H9 (cell line): ENCODE measurements at regions not wholly inside any gene's neighbourhood (a gene's known extent, or its start where the extent isn't known, plus 50 kb on each side); places are given as distances from the start of the nearest gene placed in this dataset.

Experiments
- DNase-seq: peaks from one replicate; pipeline ENCODE4 v3.0.0-alpha.2; 2017
- H2AFZ ChIP-seq: one replicate; pipeline ENCODE4 v1.6.1; 2013; ENCODE audit warnings: mild to moderate bottlenecking, low read length, control low read depth, moderate library complexity
- H2AK5ac ChIP-seq: 2 replicates; pipeline ENCODE4 v1.6.1; 2013; ENCODE audit warnings: low read length, control low read depth, mixed read lengths; ENCODE audit not compliant: insufficient read length
- H2BK120ac ChIP-seq: one replicate; pipeline ENCODE4 v1.6.1; 2013; ENCODE audit warnings: low read depth, mild to moderate bottlenecking, low read length, control low read depth, inconsistent platforms; ENCODE audit not compliant: poor library complexity, severe bottlenecking
- H2BK12ac ChIP-seq: 2 replicates; pipeline ENCODE4 v1.6.1; 2013; ENCODE audit warnings: low read length, control low read depth, mixed read lengths, low read depth; ENCODE audit not compliant: insufficient read length
- H2BK15ac ChIP-seq: 2 replicates; pipeline ENCODE4 v1.6.1; 2013; ENCODE audit warnings: low read depth, low read length, control low read depth
- H2BK20ac ChIP-seq: one replicate; pipeline ENCODE4 v1.6.1; 2013; ENCODE audit warnings: low read depth, mild to moderate bottlenecking, low read length, control low read depth, inconsistent platforms; ENCODE audit not compliant: poor library complexity, severe bottlenecking
- H2BK5ac ChIP-seq: 2 replicates; pipeline ENCODE4 v1.6.1; 2013; ENCODE audit warnings: low read length, control low read depth, mixed read lengths; ENCODE audit not compliant: insufficient read length
- H3K14ac ChIP-seq: 2 replicates; pipeline ENCODE4 v1.6.1; 2013; ENCODE audit warnings: low read length, control low read depth; ENCODE audit not compliant: insufficient read depth
- H3K18ac ChIP-seq: 2 replicates; pipeline ENCODE4 v1.6.1; 2013; ENCODE audit warnings: low read depth, mild to moderate bottlenecking, mixed read lengths, low read length, control low read depth; ENCODE audit not compliant: insufficient read length
- H3K23ac ChIP-seq: 2 replicates; pipeline ENCODE4 v1.6.1; 2013; ENCODE audit warnings: low read length, control low read depth, mixed read lengths, low read depth; ENCODE audit not compliant: insufficient read length
- H3K23me2 ChIP-seq: 2 replicates; pipeline ENCODE4 v1.6.1; 2013; ENCODE audit warnings: low read depth, mild to moderate bottlenecking, mixed read lengths, low read length, control low read depth; ENCODE audit not compliant: insufficient read length, poor library complexity, severe bottlenecking
- H3K27ac ChIP-seq: 2 replicates; pipeline ENCODE4 v1.5.1; 2013; ENCODE audit warnings: low read length, control low read depth, mixed read lengths, low read depth; ENCODE audit not compliant: insufficient read length
- H3K27me3 ChIP-seq: 2 replicates; pipeline ENCODE4 v1.6.1; 2013; ENCODE audit warnings: low read length, control low read depth, inconsistent platforms; ENCODE audit not compliant: insufficient read depth
- H3K4ac ChIP-seq: 2 replicates; pipeline ENCODE4 v1.6.1; 2013; ENCODE audit warnings: low read depth, mild to moderate bottlenecking, control low read depth, inconsistent platforms, low read length, moderate library complexity
- H3K4me1 ChIP-seq: 2 replicates; pipeline ENCODE4 v1.6.1; 2013; ENCODE audit warnings: low read length, control low read depth, inconsistent platforms; ENCODE audit not compliant: insufficient read depth
- H3K4me2 ChIP-seq: 2 replicates; pipeline ENCODE4 v1.6.1; 2013; ENCODE audit warnings: low read length, control low read depth, mixed read lengths; ENCODE audit not compliant: insufficient read length, insufficient read depth
- H3K56ac ChIP-seq: 2 replicates; pipeline ENCODE4 v1.6.1; 2013; ENCODE audit warnings: low read depth, mild to moderate bottlenecking, mixed read lengths, low read length, control low read depth; ENCODE audit not compliant: insufficient read length
- H3K79me1 ChIP-seq: 2 replicates; pipeline ENCODE4 v1.6.1; 2013; ENCODE audit warnings: low read depth, mild to moderate bottlenecking, moderate library complexity, low read length, control low read depth, inconsistent platforms; ENCODE audit not compliant: insufficient read depth, poor library complexity, severe bottlenecking
- H3K79me2 ChIP-seq: 2 replicates; pipeline ENCODE4 v1.6.1; 2013; ENCODE audit warnings: low read length, control low read depth, inconsistent platforms; ENCODE audit not compliant: insufficient read depth
- H3K9ac ChIP-seq: 2 replicates; pipeline ENCODE4 v1.6.1; 2013; ENCODE audit warnings: low read length, control low read depth, mixed read lengths; ENCODE audit not compliant: insufficient read length; ENCODE audit errors: extremely low read depth
- H3K9me3 ChIP-seq: one replicate; pipeline ENCODE4 v1.6.1; 2013; ENCODE audit warnings: low read depth, low read length, inconsistent platforms; ENCODE audit not compliant: control insufficient read depth
- H3T11ph ChIP-seq: one replicate; pipeline ENCODE4 v1.6.1; 2013; ENCODE audit warnings: mild to moderate bottlenecking, low read length, control low read depth, inconsistent platforms
- H4K20me1 ChIP-seq: one replicate; pipeline ENCODE4 v1.6.1; 2013; ENCODE audit not compliant: control insufficient read depth, insufficient read length, insufficient read depth
- H4K5ac ChIP-seq: 2 replicates; pipeline ENCODE4 v1.6.1; 2013; ENCODE audit warnings: low read depth, mild to moderate bottlenecking, mixed read lengths, low read length, control low read depth; ENCODE audit not compliant: insufficient read length
- H4K8ac ChIP-seq: replicated peaks from 2 replicates; pipeline ENCODE4 v1.6.1; 2013; ENCODE audit warnings: low read length, control low read depth, mixed read lengths, low read depth; ENCODE audit not compliant: insufficient read length
- H4K91ac ChIP-seq: 2 replicates; pipeline ENCODE4 v1.6.1; 2013; ENCODE audit warnings: low read depth, mild to moderate bottlenecking, moderate library complexity, mixed read lengths, low read length, control low read depth; ENCODE audit not compliant: insufficient read length
- H3K27ac Mint-ChIP-seq, 3 experiments: 2 replicates in 2 of 3; 3 replicates in 1 of 3; pipeline ENCODE4 v1.8.0; 2020 to 2021; ENCODE audit warnings: mixed read lengths in 3 of 3, mild to moderate bottlenecking in 1 of 3, moderate library complexity in 1 of 3
- H3K27me3 Mint-ChIP-seq: 2 replicates; pipeline ENCODE4 v1.8.0; 2021; ENCODE audit warnings: low read depth, mild to moderate bottlenecking, moderate library complexity, mixed read lengths
- H3K36me3 Mint-ChIP-seq, 3 experiments: 2 replicates in 2 of 3; 3 replicates in 1 of 3; pipeline ENCODE4 v1.8.0; 2020 to 2021; ENCODE audit warnings: low read depth in 3 of 3, mixed read lengths in 3 of 3; ENCODE audit not compliant: insufficient read depth in 1 of 3
- H3K4me1 Mint-ChIP-seq, 2 experiments: 2 replicates each; pipeline ENCODE4 v1.8.0; 2020; ENCODE audit warnings: mixed read lengths in 2 of 2
- H3K4me3 Mint-ChIP-seq, 2 experiments: 2 replicates in 1 of 2; 3 replicates in 1 of 2; pipeline ENCODE4 v1.8.0; 2020 to 2021; ENCODE audit warnings: mild to moderate bottlenecking in 2 of 2, mixed read lengths in 2 of 2, moderate library complexity in 1 of 2
- H3K9me3 Mint-ChIP-seq, 2 experiments: 2 replicates in 1 of 2; 3 replicates in 1 of 2; pipeline ENCODE4 v1.8.0; 2020; ENCODE audit warnings: mild to moderate bottlenecking in 2 of 2, mixed read lengths in 2 of 2, moderate library complexity in 1 of 2
- CTCF ChIP-seq: fragments of 200-600 bp; sonication (generic); conservative IDR thresholded peaks from 3 replicates; pipeline ENCODE4 v1.8.0; 2021; ENCODE audit warnings: antibody characterized with exemption, mild to moderate bottlenecking
- WGBS: extraction: QIAGEN DNeasy Blood & Tissue Kit; methylation state at CpG from one replicate; pipeline ENCODE4 v1.1.7; 2013; ENCODE audit warnings: missing lambda C conversion rate, low lambda C conversion rate, mixed read lengths; ENCODE audit not compliant: insufficient read length; ENCODE audit errors: extremely low coverage; 5-methylcytosine and 5-hydroxymethylcytosine counted together

GRCh38 chr9:23255346-23255745 is 570.7 kb downstream of the ELAVL2 start:
- no peak overlapping the region for H4K8ac ChIP-seq
- H2BK20ac ChIP-seq, result no peak overlapping the region
- no peak overlapping the region for H2BK5ac ChIP-seq
- no peak overlapping the region for H3K27ac ChIP-seq
- no peak overlapping the region for H4K91ac ChIP-seq
- H2BK120ac ChIP-seq, result no peak overlapping the region
- Mint-ChIP-seq H3K4me1 (peaks cover 6 to 8% of the 10 kb centered on the region in 2 experiments; a peak in 3 of 4 replicates), H3K27me3 (no peaks in the 10 kb centered on the region), H3K27ac (no peak overlapping the region), H3K9me3 (peaks cover 5 to 8% of the 10 kb centered on the region in 2 experiments; a peak in 2 of 5 replicates), H3K36me3 (0 out of 7 replicates have a peak, but pooled peaks cover 0 to 5% (median 0%) of the 10 kb centered on the region in 3 experiments), H3K4me3 (no peak overlapping the region)
- no peak for DNase-seq
- H3K79me2 ChIP-seq, result no peaks in the 10 kb centered on the region
- no CpG with 5 or more reads among the region's 3 CpGs for WGBS
- no peak for TF ChIP-seq CTCF
- H3K23me2 ChIP-seq, result no peaks in the 10 kb centered on the region
- no peak overlapping the region for H2AFZ ChIP-seq
- H3K23ac ChIP-seq, result no peak overlapping the region
- H3K9ac ChIP-seq, result no peak overlapping the region
- no peak overlapping the region for H3K4ac ChIP-seq
- H3K9me3 ChIP-seq, result no peaks in the 10 kb centered on the region
- H3K4me2 ChIP-seq, result no peak overlapping the region
- no peaks in the 10 kb centered on the region for H4K20me1 ChIP-seq
- no peaks in the 10 kb centered on the region for H3K4me1 ChIP-seq
- no peak overlapping the region for H4K5ac ChIP-seq
- no peak overlapping the region for H2AK5ac ChIP-seq
- H2BK12ac ChIP-seq, result no peak overlapping the region
- H3K14ac ChIP-seq, result no peak overlapping the region
- H2BK15ac ChIP-seq, result no peak overlapping the region
- H3K79me1 ChIP-seq, result no peaks in the 10 kb centered on the region
- no peak overlapping the region for H3T11ph ChIP-seq
- H3K56ac ChIP-seq, result no peak overlapping the region
- no peak overlapping the region for H3K18ac ChIP-seq
- H3K27me3 ChIP-seq, result no peaks in the 10 kb centered on the region
